CD14-positive monocyte (primary cell): ENCODE measurements at regions not wholly inside any gene's neighbourhood (a gene's known extent, or its start where the extent isn't known, plus 50 kb on each side); places are given as distances from the start of the nearest gene placed in this dataset.

ENCODE experiments used
- DNase-seq, 3 donors: peaks; one replicate each; pipeline ENCODE4 v3.0.0-alpha.2; 2011 to 2022
- H2AFZ ChIP-seq: 2 replicates; pipeline ENCODE4 v1.6.0; 2012; ENCODE audit warnings: mild to moderate bottlenecking, low read depth, low read length, inconsistent platforms; ENCODE audit not compliant: insufficient read depth, poor library complexity, severe bottlenecking
- H3K27ac ChIP-seq, 2 donors: 1 replicate in 1 of 2; 2 replicates in 1 of 2; pipeline ENCODE4 v1.5.1; 2012 to 2013; ENCODE audit warnings: low read length in 2 of 2, control low read depth in 1 of 2, inconsistent platforms in 1 of 2, low read depth in 1 of 2, mild to moderate bottlenecking in 1 of 2
- H3K27me3 ChIP-seq, 2 donors: one replicate each; pipeline versions ENCODE4 v1.6.0 to v1.6.1; 2011 to 2013; ENCODE audit warnings: low read length in 2 of 2; ENCODE audit not compliant: control insufficient read depth in 2 of 2, insufficient read depth in 2 of 2
- H3K36me3 ChIP-seq, 2 donors: replicated peaks in 1 of 2; 1 replicate in 1 of 2; 2 replicates in 1 of 2; pipeline versions ENCODE4 v1.5.1 to v1.6.1; 2012 to 2013; ENCODE audit warnings: low read length in 2 of 2, control low read depth in 1 of 2, inconsistent platforms in 1 of 2, mild to moderate bottlenecking in 1 of 2; ENCODE audit not compliant: insufficient read depth in 2 of 2, control insufficient read depth in 1 of 2
- H3K4me1 ChIP-seq, 2 donors: 1 replicate in 1 of 2; 2 replicates in 1 of 2; pipeline versions ENCODE4 v1.5.1 to v1.6.1; 2012 to 2013; ENCODE audit warnings: low read length in 2 of 2, control low read depth in 1 of 2, inconsistent platforms in 1 of 2, mild to moderate bottlenecking in 1 of 2, moderate library complexity in 1 of 2; ENCODE audit not compliant: insufficient read depth in 2 of 2, control insufficient read depth in 1 of 2
- H3K4me2 ChIP-seq: replicated peaks from 2 replicates; pipeline ENCODE3; 2012; ENCODE audit warnings: low read length, moderate library complexity, mild to moderate bottlenecking; ENCODE audit not compliant: poor library complexity, severe bottlenecking; ENCODE audit errors: extremely low read depth
- H3K4me3 ChIP-seq, 3 experiments: fragments of 200-600 bp in 1 of 3; sonication (generic) in 1 of 3; replicated peaks in 1 of 3; 1 replicate in 2 of 3; 2 replicates in 1 of 3; pipeline ENCODE4 v1.5.1; 2011 to 2013; ENCODE audit warnings: low read length in 3 of 3, mild to moderate bottlenecking in 3 of 3, control low read depth in 2 of 3, low read depth in 2 of 3, inconsistent platforms in 1 of 3, moderate library complexity in 1 of 3
- H3K79me2 ChIP-seq: 2 replicates; pipeline ENCODE4 v1.6.0; 2012; ENCODE audit warnings: mild to moderate bottlenecking, control low read depth, inconsistent platforms, low read length, moderate library complexity; ENCODE audit not compliant: insufficient read depth
- H3K9ac ChIP-seq: 2 replicates; pipeline ENCODE4 v1.6.0; 2017; ENCODE audit warnings: low read length, mild to moderate bottlenecking; ENCODE audit not compliant: insufficient read depth, poor library complexity, severe bottlenecking
- H3K9me3 ChIP-seq, 2 donors: replicated peaks in 1 of 2; 1 replicate in 1 of 2; 2 replicates in 1 of 2; pipeline versions ENCODE4 v1.5.1 to v1.6.1; 2012 to 2013; ENCODE audit warnings: low read length in 2 of 2, control low read depth in 1 of 2; ENCODE audit not compliant: control insufficient read depth in 1 of 2, insufficient read depth in 1 of 2
- H4K20me1 ChIP-seq: 2 replicates; pipeline ENCODE4 v1.6.0; 2012; ENCODE audit warnings: mild to moderate bottlenecking, low read length, control low read depth, moderate library complexity; ENCODE audit not compliant: insufficient read depth
- H3K27ac Mint-ChIP-seq, 7 donors: one replicate each; pipeline ENCODE4 v1.8.0; 2020; ENCODE audit warnings: mild to moderate bottlenecking in 7 of 7, mixed read lengths in 7 of 7, moderate library complexity in 6 of 7, inconsistent platforms in 2 of 7
- H3K27me3 Mint-ChIP-seq, 3 donors: one replicate each; pipeline ENCODE4 v1.8.0; 2021 to 2022; ENCODE audit warnings: low read depth in 3 of 3, mild to moderate bottlenecking in 3 of 3, mixed read lengths in 3 of 3, moderate library complexity in 3 of 3, inconsistent platforms in 1 of 3
- H3K36me3 Mint-ChIP-seq, 2 donors: one replicate each; pipeline ENCODE4 v1.8.0; 2020; ENCODE audit warnings: mixed read lengths in 2 of 2, inconsistent platforms in 1 of 2, mild to moderate bottlenecking in 1 of 2
- H3K4me1 Mint-ChIP-seq: one replicate; pipeline ENCODE4 v1.8.0; 2020; ENCODE audit warnings: mild to moderate bottlenecking, mixed read lengths
- H3K4me3 Mint-ChIP-seq, 2 donors: one replicate each; pipeline ENCODE4 v1.8.0; 2020; ENCODE audit warnings: mild to moderate bottlenecking in 2 of 2, mixed read lengths in 2 of 2, moderate library complexity in 1 of 2
- H3K9me3 Mint-ChIP-seq, 7 donors: one replicate each; pipeline ENCODE4 v1.8.0; 2020 to 2022; ENCODE audit warnings: mixed read lengths in 7 of 7, mild to moderate bottlenecking in 6 of 7, moderate library complexity in 6 of 7, inconsistent platforms in 2 of 7
- CTCF ChIP-seq: fragments of 200-600 bp; IDR thresholded peaks from one replicate; pipeline ENCODE4 v1.8.0; 2022; ENCODE audit warnings: antibody characterized with exemption, mild to moderate bottlenecking
- WGBS: methylation state at CpG from one replicate; pipeline ENCODE4 v1.1.5; 2013; ENCODE audit warnings: missing lambda C conversion rate; ENCODE audit not compliant: insufficient coverage; 5-methylcytosine and 5-hydroxymethylcytosine counted together
- intact Hi-C, 2 donors: fragments of 100-400 bp; cut with micrococcal nuclease; formaldehyde crosslinking; loops; one replicate each; pipeline versions ENCODE4 v1.15.0 to v1.15.1; 2023

GRCh38 chr1:47571952-47572351 lies 134.1 kb downstream of the FOXD2 start:
- TF ChIP-seq CTCF, result no peak
- no peak overlapping the region for H3K4me3 ChIP-seq
- H3K9me3 ChIP-seq, result no peaks in the 10 kb centered on the region
- H3K4me2 ChIP-seq, result no peak overlapping the region
- DNase-seq, result no peak
- H3K27ac Mint-ChIP-seq, result no peak overlapping the region
- H3K9ac ChIP-seq, result no peak overlapping the region
- peaks cover 0 to 2% (median 0%) of the 10 kb centered on the region in 7 donors for H3K9me3 Mint-ChIP-seq
- H3K4me1 Mint-ChIP-seq, result no peaks in the 10 kb centered on the region
- no peak overlapping the region for H3K4me3 Mint-ChIP-seq
- H3K27me3 Mint-ChIP-seq, result peaks cover 16 to 33% (median 21%) of the 10 kb centered on the region in 3 donors
- no peaks in the 10 kb centered on the region for H3K36me3 ChIP-seq
- H4K20me1 ChIP-seq, result no peaks in the 10 kb centered on the region
- H3K79me2 ChIP-seq, result no peaks in the 10 kb centered on the region
- peaks cover 0 to 9% of the 10 kb centered on the region in 2 donors for H3K27me3 ChIP-seq
- WGBS, result 100% methylated on average over 2 of the region's 2 CpGs
- intact Hi-C loops, result no loop called here
- no peak overlapping the region for H3K27ac ChIP-seq
- H3K4me1 ChIP-seq, result no peaks in the 10 kb centered on the region
- H3K36me3 Mint-ChIP-seq, result no peaks in the 10 kb centered on the region
- no peak overlapping the region for H2AFZ ChIP-seq

- Histone ChIP-seq H3K9ac (no peak overlapping the region), H3K36me3 (no peaks in the 10 kb centered on the region), H3K27ac (no peak overlapping the region), H3K9me3 (no peaks in the 10 kb centered on the region), H3K4me2 (no peak overlapping the region), H3K4me3 (no peak overlapping the region), H4K20me1 (no peaks in the 10 kb centered on the region), H3K27me3 (peaks cover 0 to 9% of the 10 kb centered on the region in 2 donors), H2AFZ (no peak overlapping the region), H3K79me2 (no peaks in the 10 kb centered on the region), H3K4me1 (no peaks in the 10 kb centered on the region)
- intact Hi-C loops, result no loop called here
- 97% methylated on average over 7 of the region's 13 CpGs for WGBS
- no peak for DNase-seq
- H3K27ac Mint-ChIP-seq, result no peak overlapping the region
- TF ChIP-seq CTCF, result no peak
- peaks cover 0 to 2% (median 0%) of the 10 kb centered on the region in 7 donors for H3K9me3 Mint-ChIP-seq
- H3K27me3 Mint-ChIP-seq, result peaks cover 16 to 29% (median 18%) of the 10 kb centered on the region in 3 donors
- no peaks in the 10 kb centered on the region for H3K4me1 Mint-ChIP-seq
- H3K4me3 Mint-ChIP-seq, result no peak overlapping the region
- H3K36me3 Mint-ChIP-seq, result no peaks in the 10 kb centered on the region
Observed at GRCh38 chr1:47572731-47573430, 135.0 kb downstream of the FOXD2 start.
